Embryonic facial prominence (tissue), 1 donor: ENCODE measurements at regions not wholly inside any gene's neighbourhood (a gene's known extent, or its start where the extent isn't known, plus 50 kb on each side); places are given as distances from the start of the nearest gene placed in this dataset.
"Not testable (repeated sequence)": the region's sequence is repeated elsewhere in the genome, so short reads cannot be mapped to it uniquely, and the experiment has no call there.

ENCODE experiments used
- DNase-seq: peaks from one replicate; pipeline ENCODE4 v3.0.0-alpha.2; 2016; ENCODE audit errors: extremely low spot score

GRCh38 chr6:19603721-19604120 lies 233.4 kb upstream of the ID4 start:
- DNase-seq = no peak

GRCh38 chr6:19605624-19606023 lies 231.5 kb upstream of the ID4 start:
- no peak for DNase-seq

- DNase-seq = no peak
Measured at GRCh38 chr6:19608546-19608945, 228.6 kb upstream of the ID4 start.

GRCh38 chr6:19609972-19610641 lies 227.1 kb upstream of the ID4 start:
- no peak for DNase-seq

GRCh38 chr6:19612672-19613466 lies 224.3 kb upstream of the ID4 start:
- DNase-seq = not testable (repeated sequence)

GRCh38 chr6:19613678-19614077 lies 223.5 kb upstream of the ID4 start:
- DNase-seq = no peak

GRCh38 chr6:19616022-19616421 lies 221.1 kb upstream of the ID4 start:
- no peak for DNase-seq

GRCh38 chr6:19632230-19632629 lies 204.9 kb upstream of the ID4 start:
- DNase-seq = no peak

- DNase-seq = no peak
Measured at GRCh38 chr6:19632786-19633185, 204.4 kb upstream of the ID4 start.

GRCh38 chr6:19635728-19636127 lies 201.4 kb upstream of the ID4 start:
- no peak for DNase-seq

GRCh38 chr6:19637010-19637409 lies 200.2 kb upstream of the ID4 start:
- no peak for DNase-seq

- DNase-seq = no peak
Measured at GRCh38 chr6:19638931-19639330, 198.2 kb upstream of the ID4 start.

- DNase-seq = no peak
Measured at GRCh38 chr6:19643287-19643686, 193.9 kb upstream of the ID4 start.

GRCh38 chr6:19643713-19644112 lies 193.5 kb upstream of the ID4 start:
- DNase-seq = no peak

GRCh38 chr6:19655744-19656143 lies 181.4 kb upstream of the ID4 start:
- no peak for DNase-seq

- DNase-seq = no peak
Measured at GRCh38 chr6:19660123-19660910, 176.9 kb upstream of the ID4 start.

GRCh38 chr6:19662911-19663310 lies 174.3 kb upstream of the ID4 start:
- DNase-seq = no peak

- no peak for DNase-seq
Measured at GRCh38 chr6:19663479-19663878, 173.7 kb upstream of the ID4 start.

GRCh38 chr6:19664050-19664449 lies 173.1 kb upstream of the ID4 start:
- DNase-seq = no peak

- peak; percentile 41 for DNase-seq
Measured at GRCh38 chr6:19664878-19665612, 172.1 kb upstream of the ID4 start.

GRCh38 chr6:19665613-19665909 lies 171.6 kb upstream of the ID4 start:
- DNase-seq = no peak

GRCh38 chr6:19668710-19669109 lies 168.5 kb upstream of the ID4 start:
- DNase-seq = no peak
